H1 (cell line): ENCODE measurements at regions not wholly inside any gene's neighbourhood (a gene's known extent, or its start where the extent isn't known, plus 50 kb on each side); places are given as distances from the start of the nearest gene placed in this dataset.
"Not testable (repeated sequence)": the region's sequence is repeated elsewhere in the genome, so short reads cannot be mapped to it uniquely, and the experiment has no call there.

Experiments
- CTCF ChIA-PET: fragments of 300-600 bp; sonication (Branson Sonifier 250); formaldehyde crosslinking; loops from one replicate; lab custom pipeline; 2021; ENCODE audit not compliant: partially characterized antibody; lab: Charles Lee
- POLR2A ChIA-PET: fragments of 300-600 bp; sonication (Branson Sonifier 250); formaldehyde crosslinking; loops from one replicate; lab custom pipeline; 2021; ENCODE audit warnings: inconsistent platforms; ENCODE audit not compliant: partially characterized antibody; lab: Charles Lee
- DNase-seq, 2 experiments: peaks; one replicate each; pipeline versions ENCODE4 v3.0.0 to v3.0.0-alpha.2; 2010 to 2022; ENCODE audit warnings: low spot score in 2 of 2, low read depth in 1 of 2, mixed read lengths in 1 of 2
- FAIRE-seq: peaks from 2 replicates; lab custom pipeline; 2011; peaks lifted over from hg19 to GRCh38; lab: Jason Lieb, UNC
- H2AFZ ChIP-seq: 2 replicates; pipeline ENCODE4 v1.8.1; 2012; ENCODE audit warnings: low read length, inconsistent platforms
- H2AK5ac ChIP-seq: 2 replicates; pipeline ENCODE4 v1.6.1; 2013; ENCODE audit warnings: low read depth, low read length
- H2BK120ac ChIP-seq: replicated peaks from 2 replicates; pipeline ENCODE3; 2013; ENCODE audit warnings: low read depth, low read length, inconsistent platforms
- H2BK12ac ChIP-seq: 2 replicates; pipeline ENCODE4 v1.6.1; 2013; ENCODE audit warnings: low read depth, low read length
- H2BK15ac ChIP-seq: 2 replicates; pipeline ENCODE4 v1.6.1; 2013; ENCODE audit warnings: low read length
- H2BK20ac ChIP-seq: 2 replicates; pipeline ENCODE4 v1.6.1; 2013; ENCODE audit warnings: low read length
- H2BK5ac ChIP-seq: 2 replicates; pipeline ENCODE4 v1.6.1; 2013; ENCODE audit warnings: low read depth, low read length
- H3K14ac ChIP-seq: 2 replicates; pipeline ENCODE4 v1.6.1; 2013; ENCODE audit warnings: inconsistent platforms; ENCODE audit not compliant: insufficient read length
- H3K18ac ChIP-seq: 2 replicates; pipeline ENCODE4 v1.6.1; 2013; ENCODE audit warnings: low read length; ENCODE audit errors: extremely low read depth
- H3K23ac ChIP-seq: 2 replicates; pipeline ENCODE4 v1.6.1; 2013; ENCODE audit warnings: inconsistent platforms; ENCODE audit not compliant: insufficient read length
- H3K23me2 ChIP-seq: 2 replicates; pipeline ENCODE4 v1.6.1; 2013; ENCODE audit warnings: low read depth, low read length
- H3K27ac ChIP-seq: 2 replicates; pipeline ENCODE4 v1.6.1; 2011; ENCODE audit warnings: low read depth, low read length, inconsistent platforms
- H3K27me3 ChIP-seq, 4 experiments: replicated peaks in 1 of 4; 1 replicate in 1 of 4; 2 replicates in 3 of 4; pipeline versions ENCODE4 v1.6.1 to v1.8.1; 2011 to 2013; ENCODE audit warnings: low read length in 3 of 4, mild to moderate bottlenecking in 3 of 4, inconsistent platforms in 2 of 4, mixed read lengths in 2 of 4, moderate library complexity in 1 of 4; ENCODE audit not compliant: control insufficient read depth in 3 of 4, insufficient read depth in 3 of 4; ENCODE audit errors: extremely low read depth in 1 of 4
- H3K36me3 ChIP-seq, 4 experiments: 2 replicates each; pipeline versions ENCODE4 v1.6.1 to v1.8.1; 2011 to 2013; ENCODE audit warnings: mild to moderate bottlenecking in 4 of 4, low read length in 3 of 4, moderate library complexity in 2 of 4, control low read depth in 1 of 4, inconsistent platforms in 1 of 4; ENCODE audit not compliant: insufficient read depth in 4 of 4, control insufficient read depth in 2 of 4
- H3K4ac ChIP-seq: replicated peaks from 2 replicates; pipeline ENCODE3; 2013; ENCODE audit warnings: low read length, low read depth, mixed read lengths, inconsistent platforms; ENCODE audit not compliant: insufficient read length
- H3K4me1 ChIP-seq, 4 experiments: replicated peaks in 1 of 4; 1 replicate in 1 of 4; 2 replicates in 3 of 4; pipeline versions ENCODE4 v1.6.1 to v1.8.1; 2011 to 2013; ENCODE audit warnings: low read length in 3 of 4, inconsistent platforms in 2 of 4, mixed read lengths in 1 of 4; ENCODE audit not compliant: insufficient read depth in 4 of 4, control insufficient read depth in 3 of 4
- H3K4me2 ChIP-seq, 2 experiments: 2 replicates each; pipeline versions ENCODE4 v1.6.1 to v1.8.1; 2011 to 2013; ENCODE audit warnings: low read depth in 2 of 2, low read length in 2 of 2, control low read depth in 1 of 2, inconsistent platforms in 1 of 2, mild to moderate bottlenecking in 1 of 2; ENCODE audit not compliant: insufficient read depth in 1 of 2
- H3K4me3 ChIP-seq, 4 experiments: fragments of 200-600, 300-600 bp in 1 of 4; sonication (generic), shearing (Covaris generic), sonication (Bioruptor Twin) in 1 of 4; 2 replicates each; pipeline versions ENCODE4 v1.5.1 to v1.8.1; 2011 to 2016; ENCODE audit warnings: low read length in 4 of 4, low read depth in 3 of 4, control low read depth in 2 of 4, inconsistent platforms in 2 of 4, mild to moderate bottlenecking in 2 of 4, mixed read lengths in 1 of 4, moderate library complexity in 1 of 4; ENCODE audit not compliant: insufficient read depth in 2 of 4; ENCODE audit errors: extremely low read depth in 1 of 4
- H3K56ac ChIP-seq: replicated peaks from 2 replicates; pipeline ENCODE3; 2013; ENCODE audit warnings: low read depth, mild to moderate bottlenecking, mixed read lengths, low read length, inconsistent platforms; ENCODE audit not compliant: insufficient read length
- H3K79me1 ChIP-seq: 2 replicates; pipeline ENCODE4 v1.6.1; 2013; ENCODE audit warnings: low read depth, low read length, control low read depth
- H3K79me2 ChIP-seq, 2 experiments: 2 replicates each; pipeline versions ENCODE4 v1.6.1 to v1.8.1; 2012 to 2013; ENCODE audit warnings: low read length in 2 of 2, mild to moderate bottlenecking in 2 of 2, inconsistent platforms in 1 of 2; ENCODE audit not compliant: insufficient read depth in 2 of 2, control insufficient read depth in 1 of 2
- H3K9ac ChIP-seq, 4 experiments: replicated peaks in 1 of 4; 1 replicate in 1 of 4; 2 replicates in 3 of 4; pipeline versions ENCODE4 v1.6.1 to v1.8.1; 2011 to 2013; ENCODE audit warnings: low read depth in 3 of 4, low read length in 3 of 4, control low read depth in 2 of 4, mild to moderate bottlenecking in 2 of 4, moderate library complexity in 2 of 4, inconsistent platforms in 1 of 4; ENCODE audit errors: extremely low read depth in 1 of 4
- H3K9me3 ChIP-seq, 2 experiments: 2 replicates each; pipeline versions ENCODE4 v1.6.1 to v1.8.1; 2012 to 2013; ENCODE audit warnings: mild to moderate bottlenecking in 2 of 2, moderate library complexity in 2 of 2, control low read depth in 1 of 2, inconsistent platforms in 1 of 2, low read depth in 1 of 2, low read length in 1 of 2, mixed read lengths in 1 of 2; ENCODE audit not compliant: insufficient read depth in 2 of 2
- H4K20me1 ChIP-seq, 2 experiments: replicated peaks in 1 of 2; 2 replicates each; pipeline versions ENCODE3 to v1.8.1; 2011 to 2013; ENCODE audit warnings: inconsistent platforms in 2 of 2, low read length in 2 of 2, mild to moderate bottlenecking in 1 of 2; ENCODE audit not compliant: insufficient read depth in 2 of 2, control insufficient read depth in 1 of 2
- H4K5ac ChIP-seq: 2 replicates; pipeline ENCODE4 v1.6.1; 2013; ENCODE audit warnings: low read length, low read depth, mixed read lengths, inconsistent platforms; ENCODE audit not compliant: insufficient read length
- H4K8ac ChIP-seq: 2 replicates; pipeline ENCODE4 v1.8.0; 2013; ENCODE audit warnings: mild to moderate bottlenecking, moderate library complexity, low read length, inconsistent platforms; ENCODE audit not compliant: insufficient read depth; ENCODE audit errors: extremely low read depth
- H4K91ac ChIP-seq: replicated peaks from 2 replicates; pipeline ENCODE3; 2013; ENCODE audit warnings: low read length, mixed read lengths, inconsistent platforms; ENCODE audit not compliant: insufficient read length
- WGBS, 2 experiments: shearing (Covaris generic) in 1 of 2; methylation state at CpG; one replicate each; pipeline versions ENCODE4 v1.1.6 to v1.1.7; 2013 to 2015; ENCODE audit warnings: low lambda C conversion rate in 2 of 2, mixed read lengths in 2 of 2, inconsistent platforms in 1 of 2, low coverage in 1 of 2, missing lambda C conversion rate in 1 of 2; ENCODE audit not compliant: insufficient replicate concordance in 2 of 2, insufficient coverage in 1 of 2, insufficient read length in 1 of 2; ENCODE audit errors: extremely low coverage in 1 of 2, missing lambda C conversion rate in 1 of 2; 5-methylcytosine and 5-hydroxymethylcytosine counted together

GRCh38 chr1:207208691-207209090 is 104.7 kb downstream of the C4BPA start:
- POLR2A ChIA-PET, H3K27ac ChIP-seq, H3K79me1 ChIP-seq: not testable (repeated sequence)

More at GRCh38 chr1:207208691-207209090, 104.7 kb downstream of the C4BPA start:
- H3K4me3 ChIP-seq, H2BK15ac ChIP-seq, H4K8ac ChIP-seq, FAIRE-seq, H3K79me2 ChIP-seq, H3K4me1 ChIP-seq, H2AK5ac ChIP-seq, H2BK12ac ChIP-seq, H3K4me2 ChIP-seq, H4K20me1 ChIP-seq, H2BK5ac ChIP-seq, H3K36me3 ChIP-seq, H4K91ac ChIP-seq, H4K5ac ChIP-seq, DNase-seq, H2BK120ac ChIP-seq, CTCF ChIA-PET, H3K9ac ChIP-seq, H3K18ac ChIP-seq, H3K23me2 ChIP-seq, H3K4ac ChIP-seq, H3K27me3 ChIP-seq, H2AFZ ChIP-seq, H3K23ac ChIP-seq, H3K14ac ChIP-seq, H2BK20ac ChIP-seq, H3K56ac ChIP-seq: not testable (repeated sequence)
- peaks cover 0 to 12% of the 10 kb centered on the region in 2 experiments; a peak in 3 of 4 replicates for H3K9me3 ChIP-seq
- 100% methylated on average over 2 of the region's 2 CpGs; no CpG with 5 or more reads in 1 of the 2 experiments for WGBS, 2 experiments
